Stomach (tissue), 8 donors: ENCODE measurements at regions not wholly inside any gene's neighbourhood (a gene's known extent, or its start where the extent isn't known, plus 50 kb on each side); places are given as distances from the start of the nearest gene placed in this dataset.

ENCODE experiments used
- DNase-seq, 2 donors: peaks; one replicate each; pipeline versions ENCODE4 v3.0.0 to v3.0.0-alpha.2; 2013 to 2019
- H3K27ac ChIP-seq, 5 donors: fragments of 200-600 bp in 4 of 5; sonication (generic) in 4 of 5; one replicate each; pipeline ENCODE4 v1.5.1; 2013 to 2019; ENCODE audit warnings: mild to moderate bottlenecking in 1 of 5, moderate library complexity in 1 of 5
- H3K27me3 ChIP-seq, 3 donors: fragments of 200-600 bp; sonication (generic); one replicate each; pipeline ENCODE4 v1.5.1; 2017 to 2019; ENCODE audit warnings: mixed run types in 1 of 3
- H3K36me3 ChIP-seq, 4 donors: fragments of 200-600 bp; sonication (generic); 1 replicate in 3 of 4; 2 replicates in 1 of 4; pipeline ENCODE4 v1.5.1; 2016 to 2019
- H3K4me1 ChIP-seq, 4 donors: fragments of 200-600 bp; sonication (generic); one replicate each; pipeline ENCODE4 v1.5.1; 2016 to 2019
- H3K4me3 ChIP-seq, 4 donors: fragments of 200-600 bp; sonication (generic) in 3 of 4; one replicate each; pipeline ENCODE4 v1.5.1; 2016 to 2019; ENCODE audit warnings: mild to moderate bottlenecking in 1 of 4
- H3K9me3 ChIP-seq, 4 donors: fragments of 200-600 bp; sonication (generic); one replicate each; pipeline ENCODE4 v1.5.1; 2016 to 2019
- CTCF ChIP-seq, 7 experiments: fragments of 450-650 bp in 4 of 7; fragments of 200-600 bp in 3 of 7; sonication (generic) in 3 of 7; IDR thresholded peaks; one replicate each; pipeline ENCODE4 v1.5.1; 2016 to 2019; ENCODE audit warnings: antibody characterized with exemption in 7 of 7, control low read depth in 2 of 7, mild to moderate bottlenecking in 1 of 7
- EP300 ChIP-seq: sonication (generic); formaldehyde crosslinking; IDR thresholded peaks from one replicate; pipeline ENCODE4 v1.6.1; 2017; ENCODE audit warnings: antibody characterized with exemption
- POLR2A ChIP-seq, 4 donors: fragments of 450-650 bp; IDR thresholded peaks; one replicate each; pipeline ENCODE4 v1.6.1; 2016; ENCODE audit warnings: antibody characterized with exemption in 4 of 4, control low read depth in 2 of 4, mild to moderate bottlenecking in 1 of 4, moderate library complexity in 1 of 4
- POLR2AphosphoS5 ChIP-seq, 3 donors: sonication (generic); formaldehyde crosslinking; IDR thresholded peaks; one replicate each; pipeline ENCODE4 v1.6.1; 2016; ENCODE audit warnings: antibody characterized with exemption in 3 of 3
- WGBS, 5 donors: extraction: QIAGEN DNeasy Blood & Tissue Kit in 3 of 5; methylation state at CpG; one replicate each; pipeline versions ENCODE4 v1.1.5 to v1.1.7; 2013 to 2018; 5-methylcytosine and 5-hydroxymethylcytosine counted together
- intact Hi-C: fragments of 100-400 bp; cut with DNase I; formaldehyde crosslinking; loops from one replicate; pipeline ENCODE4 v1.15.1; 2023; ENCODE audit warnings: low total_unique reads
- donor health status: healthy with polysubstance abuse.
- donor health status: Bipolar disorder and iron deficiency.
- donor health status: healthy.

GRCh38 chrX:104319346-104319745 is 64.6 kb upstream of the ESX1 start:
- H3K36me3 ChIP-seq, result no peaks in the 10 kb centered on the region
- intact Hi-C loops, result no loop called here
- TF ChIP-seq POLR2AphosphoS5 (IDR thresholded peaks at IDR 0.05) (no peak), CTCF (IDR thresholded peaks at IDR 0.05) (no peak), POLR2A (IDR thresholded peaks at IDR 0.05) (no peak), EP300 (no peak)
- no peak for DNase-seq
- no peaks in the 10 kb centered on the region for H3K4me1 ChIP-seq
- H3K27me3 ChIP-seq, result no peaks in the 10 kb centered on the region
- no peak overlapping the region for H3K27ac ChIP-seq
- no peak overlapping the region for H3K4me3 ChIP-seq
- H3K9me3 ChIP-seq, result no peaks in the 10 kb centered on the region
- WGBS, 5 donors, result 79 to 97% (median 87%) methylated on average over 5 of the region's 5 CpGs

GRCh38 chrX:104318330-104319009 is 63.7 kb upstream of the ESX1 start:
- no peak for TF ChIP-seq CTCF (IDR thresholded peaks at IDR 0.05)
- TF ChIP-seq POLR2AphosphoS5 (IDR thresholded peaks at IDR 0.05), result peak in 1 of 3 donors; percentile 3
- peaks cover 0 to 4% (median 0%) of the 10 kb centered on the region in 3 donors for H3K27me3 ChIP-seq
- H3K4me1 ChIP-seq, result no peaks in the 10 kb centered on the region
- H3K9me3 ChIP-seq, result no peaks in the 10 kb centered on the region
- intact Hi-C loops, result no loop called here
- no peaks in the 10 kb centered on the region for H3K36me3 ChIP-seq
- peak; percentile 27 to 66 for DNase-seq
- WGBS, 5 donors, result 18 to 62% (median 32%) methylated on average over 3 to 4 of the region's 4 CpGs
- H3K4me3 ChIP-seq, result no peak overlapping the region
- H3K27ac ChIP-seq, result peak overlapping the region in 2 of 5 donors; percentile 10 to 59

- Histone ChIP-seq H3K4me3 (no peak overlapping the region), H3K36me3 (no peaks in the 10 kb centered on the region), H3K27ac (no peak overlapping the region), H3K27me3 (peaks cover 0 to 7% (median 0%) of the 10 kb centered on the region in 3 donors), H3K9me3 (no peaks in the 10 kb centered on the region), H3K4me1 (no peaks in the 10 kb centered on the region)
- DNase-seq, result no peak
- intact Hi-C loops, result no loop called here
- TF ChIP-seq EP300, result no peak
- TF ChIP-seq CTCF (IDR thresholded peaks at IDR 0.05), result no peak
- TF ChIP-seq POLR2A (IDR thresholded peaks at IDR 0.05), result no peak
- TF ChIP-seq POLR2AphosphoS5 (IDR thresholded peaks at IDR 0.05), result no peak
- 71 to 85% (median 81%) methylated on average over 3 of the region's 3 CpGs for WGBS, 5 donors
Observed at GRCh38 chrX:104316739-104317138, 62.0 kb upstream of the ESX1 start.

GRCh38 chrX:104315555-104315954 is 60.8 kb upstream of the ESX1 start:
- TF ChIP-seq CTCF (IDR thresholded peaks at IDR 0.05) (no peak), POLR2A (IDR thresholded peaks at IDR 0.05) (no peak), EP300 (no peak)
- no peak for DNase-seq
- H3K27ac ChIP-seq, result no peak overlapping the region
- peaks cover 0 to 7% (median 0%) of the 10 kb centered on the region in 3 donors for H3K27me3 ChIP-seq
- no peaks in the 10 kb centered on the region for H3K4me1 ChIP-seq
- no peaks in the 10 kb centered on the region for H3K36me3 ChIP-seq
- intact Hi-C loops, result no loop called here
- no peaks in the 10 kb centered on the region for H3K9me3 ChIP-seq
- 51 to 81% (median 54%) methylated on average over 3 of the region's 3 CpGs for WGBS, 5 donors
- no peak overlapping the region for H3K4me3 ChIP-seq
